HG03135 (cell line): ENCODE measurements at regions not wholly inside any gene's neighbourhood (a gene's known extent, or its start where the extent isn't known, plus 50 kb on each side); places are given as distances from the start of the nearest gene placed in this dataset.

Experiments
- ATAC-seq: cut with Tn5 transposase; IDR thresholded peaks from one replicate; pipeline ENCODE4 v1.9.1; 2021; ENCODE audit warnings: mild to moderate bottlenecking, moderate library complexity; ENCODE audit not compliant: unreplicated experiment

GRCh38 chr4:147401221-147401620 is 79.7 kb upstream of the EDNRA start:
- ATAC-seq, result no peak

- no peak for ATAC-seq
Measured at GRCh38 chr4:147407261-147408045, 73.4 kb upstream of the EDNRA start.

GRCh38 chr4:147408189-147408588 is 72.7 kb upstream of the EDNRA start:
- ATAC-seq, result no peak

- no peak for ATAC-seq
Measured at GRCh38 chr4:147409350-147409749, 71.5 kb upstream of the EDNRA start.

GRCh38 chr4:147418226-147418625 is 62.7 kb upstream of the EDNRA start:
- ATAC-seq, result no peak

GRCh38 chr4:147421456-147421855 is 59.4 kb upstream of the EDNRA start:
- no peak for ATAC-seq

- no peak for ATAC-seq
Measured at GRCh38 chr4:147423229-147423628, 57.7 kb upstream of the EDNRA start.

GRCh38 chr4:147425019-147425418 is 55.9 kb upstream of the EDNRA start:
- no peak for ATAC-seq

- no peak for ATAC-seq
Measured at GRCh38 chr4:147428583-147428982, 52.3 kb upstream of the EDNRA start.

- no peak for ATAC-seq
Measured at GRCh38 chr4:147430111-147430510, 50.8 kb upstream of the EDNRA start.
